ENCODE measurements at regions not wholly inside any gene's neighbourhood (a gene's known extent, or its start where the extent isn't known, plus 50 kb on each side); places are given as distances from the start of the nearest gene placed in this dataset.

- POLR2A ChIA-PET, result no interaction called here
Observed at GRCh38 chr6:22413681-22414311, 117.0 kb upstream of the PRL start.

GRCh38 chr6:22418714-22419113 is 121.9 kb upstream of the PRL start:
- CTCF ChIA-PET, result no interaction called here

More at GRCh38 chr6:22413681-22414311, 117.0 kb upstream of the PRL start:
- H3K4me1 ChIP-seq, result no peaks in the 10 kb centered on the region
- CTCF ChIA-PET, result no interaction called here
- no peak overlapping the region for H3K27ac ChIP-seq
- no peak overlapping the region for H3K4me3 ChIP-seq
- no peak for TF ChIP-seq RARB (CRISPR knock-in tag; IDR thresholded peaks at IDR 0.05)
- no peak for TF ChIP-seq REST (IDR thresholded peaks at IDR 0.05)
- TF ChIP-seq HOXB13 (CRISPR knock-in tag; IDR thresholded peaks at IDR 0.05; ENCODE audit: low read depth), result no peak
- TF ChIP-seq RFX5 (IDR thresholded peaks at IDR 0.05), result no peak
- TF ChIP-seq JUNB (IDR thresholded peaks at IDR 0.05), result no peak
- peaks cover 3% of the 10 kb centered on the region; the same call in 1 of the 3 replicates for H3K9me3 ChIP-seq
- H3K4me2 ChIP-seq, result no peak overlapping the region
- no peak for ATAC-seq
- FAIRE-seq, result no peak
- WGBS (ENCODE audit: missing lambda C conversion rate), result 69% methylated on average over 6 of the region's 6 CpGs
- DNase-seq (ENCODE audit: low read depth in 1 of 2, low spot score in 1 of 2), result no peak

GRCh38 chr6:22421198-22421597 is 124.4 kb upstream of the PRL start:
- TF ChIP-seq CBX8 (IDR thresholded peaks at IDR 0.05), result no peak
- 0 out of 4 replicates have a peak, but pooled peaks of 1 of the 2 experiments have one; percentile 5 for TF ChIP-seq CEBPB (IDR thresholded peaks at IDR 0.05)
- 42% methylated on average over 2 of the region's 2 CpGs for WGBS (ENCODE audit: missing lambda C conversion rate)
- no peak overlapping the region for H3K4me2 ChIP-seq
- H3K9me3 ChIP-seq, result peaks cover 18% of the 10 kb centered on the region
- no peak overlapping the region for H3K4me3 ChIP-seq
- ChIA-PET POLR2A (no interaction called here), CTCF (no interaction called here)
- H3K4me1 ChIP-seq, result no peaks in the 10 kb centered on the region
- no peak overlapping the region for H3K27ac ChIP-seq
- FAIRE-seq (no peak), DNase-seq (ENCODE audit: low read depth in 1 of 2, low spot score in 1 of 2) (no peak), ATAC-seq (no peak)

More at GRCh38 chr6:22418714-22419113, 121.9 kb upstream of the PRL start:
- Histone ChIP-seq H3K9me3 (peaks cover 18% of the 10 kb centered on the region), H3K27ac (no peak overlapping the region), H3K4me3 (no peak overlapping the region), H3K4me1 (no peaks in the 10 kb centered on the region), H3K4me2 (no peak overlapping the region)
- FAIRE-seq (no peak), ATAC-seq (no peak), DNase-seq (ENCODE audit: low read depth in 1 of 2, low spot score in 1 of 2) (no peak)
- 47% methylated on average over 1 of the region's 1 CpG for WGBS (ENCODE audit: missing lambda C conversion rate)
- POLR2A ChIA-PET, result no interaction called here
- TF ChIP-seq HDAC2 (IDR thresholded peaks at IDR 0.05) (no peak), CHD4 (IDR thresholded peaks at IDR 0.05; ENCODE audit: borderline replicate concordance) (no peak), HOXB5 (CRISPR knock-in tag; IDR thresholded peaks at IDR 0.05) (no peak), GATA3 (IDR thresholded peaks at IDR 0.05; ENCODE audit: borderline replicate concordance) (no peak)

- ChIA-PET CTCF (no interaction called here), POLR2A (no interaction called here)
- Histone ChIP-seq H3K4me2 (no peak overlapping the region), H3K9me3 (peaks cover 15% of the 10 kb centered on the region), H3K4me3 (no peak overlapping the region), H3K4me1 (no peaks in the 10 kb centered on the region), H3K27ac (no peak overlapping the region)
- 30% methylated on average over 2 of the region's 2 CpGs for WGBS (ENCODE audit: missing lambda C conversion rate)
- FAIRE-seq (no peak), DNase-seq (ENCODE audit: low read depth in 1 of 2, low spot score in 1 of 2) (no peak), ATAC-seq (no peak)
- TF ChIP-seq MYC (IDR thresholded peaks at IDR 0.05; ENCODE audit: borderline replicate concordance, low read length), result no peak
- no peak for TF ChIP-seq SMC3 (IDR thresholded peaks at IDR 0.05)
Observed at GRCh38 chr6:22424196-22424595, 127.4 kb upstream of the PRL start.

- Histone ChIP-seq H3K4me2 (no peak overlapping the region), H3K27ac (no peak overlapping the region), H3K4me3 (no peak overlapping the region), H3K9me3 (no peaks in the 10 kb centered on the region), H3K4me1 (no peaks in the 10 kb centered on the region)
- no peak for ATAC-seq
- ChIA-PET POLR2A (no interaction called here), CTCF (no interaction called here)
- DNase-seq (ENCODE audit: low read depth in 1 of 2, low spot score in 1 of 2), result no peak
- FAIRE-seq, result no peak
- TF ChIP-seq FOSB (CRISPR knock-in tag; IDR thresholded peaks at IDR 0.05) (no peak), MYC (IDR thresholded peaks at IDR 0.05; ENCODE audit: borderline replicate concordance, low read length) (no peak), ELK1 (IDR thresholded peaks at IDR 0.05; ENCODE audit: low read depth, low read length) (no peak)
- 76% methylated on average over 2 of the region's 2 CpGs for WGBS (ENCODE audit: missing lambda C conversion rate)
Observed at GRCh38 chr6:22432060-22432459, 135.2 kb upstream of the PRL start.
